Hepatocyte (in vitro differentiated cells): ENCODE measurements at regions not wholly inside any gene's neighbourhood (a gene's known extent, or its start where the extent isn't known, plus 50 kb on each side); places are given as distances from the start of the nearest gene placed in this dataset.

ENCODE experiments used
- DNase-seq: peaks from one replicate; pipeline ENCODE4 v3.0.0-alpha.2; 2016; ENCODE audit warnings: low spot score
- H2AFZ ChIP-seq: fragments of 200-600 bp; sonication (generic); 2 replicates; pipeline ENCODE4 v1.6.0; 2016; ENCODE audit warnings: antibody characterized with exemption, mild to moderate bottlenecking
- H3K27ac ChIP-seq: fragments of 200-600 bp; sonication (generic); 2 replicates; pipeline ENCODE4 v1.5.1; 2016; ENCODE audit warnings: mild to moderate bottlenecking
- H3K27me3 ChIP-seq: fragments of 200-600 bp; sonication (generic); 2 replicates; pipeline ENCODE4 v1.6.1; 2016
- H3K36me3 ChIP-seq: fragments of 200-600 bp; sonication (generic); replicated peaks from 2 replicates; pipeline ENCODE4 v1.5.1; 2016; ENCODE audit warnings: low read depth; ENCODE audit not compliant: insufficient read depth
- H3K4me1 ChIP-seq: fragments of 200-600 bp; sonication (generic); 2 replicates; pipeline ENCODE4 v1.5.1; 2016; ENCODE audit warnings: mild to moderate bottlenecking, moderate library complexity; ENCODE audit not compliant: insufficient read depth
- H3K4me2 ChIP-seq: fragments of 200-600 bp; sonication (generic); 2 replicates; pipeline ENCODE4 v1.6.0; 2016
- H3K4me3 ChIP-seq: fragments of 200-600 bp; sonication (generic); 2 replicates; pipeline ENCODE4 v1.5.1; 2016; ENCODE audit warnings: mild to moderate bottlenecking
- H3K79me2 ChIP-seq: fragments of 200-600 bp; sonication (generic); 2 replicates; pipeline ENCODE4 v1.6.0; 2017; ENCODE audit warnings: mild to moderate bottlenecking
- H3K9me2 ChIP-seq: fragments of 200-600 bp; sonication (generic); replicated peaks from 2 replicates; pipeline ENCODE4 v1.6.0; 2017; ENCODE audit warnings: mild to moderate bottlenecking; ENCODE audit not compliant: insufficient read depth
- H3K9me3 ChIP-seq: fragments of 200-600 bp; sonication (generic); 2 replicates; pipeline ENCODE4 v1.5.1; 2016; ENCODE audit warnings: low read depth, mild to moderate bottlenecking
- H4K20me1 ChIP-seq: fragments of 200-600 bp; sonication (generic); 2 replicates; pipeline ENCODE4 v1.6.0; 2016; ENCODE audit warnings: mild to moderate bottlenecking; ENCODE audit not compliant: insufficient read depth, poor library complexity, severe bottlenecking
- CTCF ChIP-seq: fragments of 200-600 bp; sonication (generic); IDR thresholded peaks from 2 replicates; pipeline ENCODE4 v1.5.1; 2016; ENCODE audit warnings: antibody characterized with exemption, mild to moderate bottlenecking; ENCODE audit not compliant: poor library complexity
- EZH2 ChIP-seq: fragments of 200-600 bp; sonication (generic); IDR thresholded peaks from 2 replicates; pipeline ENCODE4 v1.6.1; 2016; ENCODE audit warnings: antibody characterized with exemption, mild to moderate bottlenecking, borderline replicate concordance
- EZH2phosphoT487 ChIP-seq: fragments of 200-600 bp; sonication (generic); IDR thresholded peaks from one replicate; pipeline ENCODE4 v1.6.1; 2018; ENCODE audit warnings: antibody characterized with exemption, mild to moderate bottlenecking, low read depth, moderate library complexity; ENCODE audit not compliant: unreplicated experiment, severe bottlenecking
- WGBS: methylation state at CpG from one replicate; pipeline ENCODE4 v1.1.6; 2016; ENCODE audit warnings: low lambda C conversion rate; ENCODE audit errors: missing lambda C conversion rate; 5-methylcytosine and 5-hydroxymethylcytosine counted together

DNA sequence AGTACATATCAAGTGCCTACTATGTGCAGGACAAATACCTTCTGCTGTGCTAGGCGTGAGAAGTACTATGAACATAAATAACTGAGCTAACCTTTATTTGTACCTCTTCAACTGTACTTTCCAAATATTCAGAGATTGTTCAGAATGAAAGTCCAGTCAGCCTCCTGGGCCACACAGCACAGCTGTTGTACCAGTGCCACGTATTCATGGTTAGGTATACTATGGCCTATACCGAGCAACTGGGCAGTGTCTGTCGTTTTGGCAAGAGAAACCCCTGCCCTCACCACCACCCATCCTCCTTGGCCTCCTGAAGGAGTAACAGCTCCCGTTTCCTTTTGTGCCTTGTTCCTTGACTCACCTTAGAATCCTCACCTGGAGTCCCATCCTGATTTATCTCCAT lies 53.0 kb downstream of the RASSF10 start:
- Histone ChIP-seq H3K27ac (no peak overlapping the region), H3K27me3 (no peaks in the 10 kb centered on the region), H3K79me2 (no peaks in the 10 kb centered on the region), H4K20me1 (no peaks in the 10 kb centered on the region), H3K4me2 (no peak overlapping the region), H3K9me3 (no peaks in the 10 kb centered on the region), H2AFZ (no peak overlapping the region), H3K9me2 (no peaks in the 10 kb centered on the region), H3K36me3 (no peaks in the 10 kb centered on the region), H3K4me1 (peaks cover 14% of the 10 kb centered on the region), H3K4me3 (no peak overlapping the region)
- DNase-seq = no peak
- WGBS = 95% methylated on average over 5 of the region's 5 CpGs
- no peak for TF ChIP-seq EZH2phosphoT487
- TF ChIP-seq CTCF = no peak
- TF ChIP-seq EZH2 = no peak

- no peaks in the 10 kb centered on the region for H3K9me3 ChIP-seq
- H3K4me2 ChIP-seq = peak overlapping the region; percentile 63
- H3K36me3 ChIP-seq = no peaks in the 10 kb centered on the region
- no peaks in the 10 kb centered on the region for H4K20me1 ChIP-seq
- H3K9me2 ChIP-seq = no peaks in the 10 kb centered on the region
- peaks cover 14% of the 10 kb centered on the region for H3K4me1 ChIP-seq
- no peaks in the 10 kb centered on the region for H3K79me2 ChIP-seq
- no peak overlapping the region for H2AFZ ChIP-seq
- H3K27ac ChIP-seq = peak overlapping the region; percentile 75
- H3K27me3 ChIP-seq = no peaks in the 10 kb centered on the region
- 61% methylated on average over 3 of the region's 3 CpGs for WGBS
- peak; percentile 31 for DNase-seq
- no peak for TF ChIP-seq EZH2
- TF ChIP-seq EZH2phosphoT487 = no peak
- TF ChIP-seq CTCF = no peak
- H3K4me3 ChIP-seq = no peak overlapping the region
These were observed 55.5 kb downstream of the RASSF10 start for GRCh38 chr11:13064593-13064992.

GRCh38 chr11:13065200-13065787 lies 56.2 kb downstream of the RASSF10 start:
- Histone ChIP-seq H3K4me2 (peak overlapping the region; percentile 63), H4K20me1 (no peaks in the 10 kb centered on the region), H3K27ac (peak overlapping the region; percentile 75), H3K4me1 (peaks cover 14% of the 10 kb centered on the region), H3K27me3 (no peaks in the 10 kb centered on the region), H3K36me3 (no peaks in the 10 kb centered on the region), H2AFZ (peak overlapping the region; percentile 32), H3K9me2 (no peaks in the 10 kb centered on the region), H3K4me3 (no peak overlapping the region), H3K9me3 (no peaks in the 10 kb centered on the region), H3K79me2 (no peaks in the 10 kb centered on the region)
- no peak for TF ChIP-seq EZH2
- no peak for TF ChIP-seq EZH2phosphoT487
- TF ChIP-seq CTCF = no peak
- 62% methylated on average over 10 of the region's 10 CpGs for WGBS
- DNase-seq = peak; percentile 44

DNA sequence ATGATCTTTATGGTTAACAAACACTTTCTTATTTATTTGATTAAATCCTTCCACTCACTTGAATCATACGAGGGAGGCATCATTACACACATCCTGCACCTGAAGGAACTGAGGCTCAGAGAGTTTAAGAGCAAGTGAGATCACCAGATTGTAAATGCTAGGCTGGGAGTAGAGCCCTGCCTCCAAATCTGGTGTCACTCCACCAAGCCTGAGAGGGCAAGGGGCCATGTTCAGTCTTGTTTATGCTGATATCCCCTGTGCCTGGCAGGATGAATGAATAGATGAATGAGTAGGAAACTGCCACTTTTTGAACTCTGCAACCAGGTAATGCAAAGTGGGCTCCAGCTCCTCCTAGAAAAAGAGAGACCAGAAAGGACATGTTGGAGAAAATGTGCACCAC lies 59.1 kb downstream of the RASSF10 start:
- WGBS = 100% methylated on average over 1 of the region's 1 CpG
- DNase-seq = no peak
- Histone ChIP-seq H3K79me2 (no peaks in the 10 kb centered on the region), H3K4me2 (no peak overlapping the region), H3K9me3 (no peaks in the 10 kb centered on the region), H2AFZ (no peak overlapping the region), H3K27ac (no peak overlapping the region), H3K4me3 (no peak overlapping the region), H3K27me3 (no peaks in the 10 kb centered on the region), H3K4me1 (peaks cover 14% of the 10 kb centered on the region), H3K36me3 (no peaks in the 10 kb centered on the region), H4K20me1 (no peaks in the 10 kb centered on the region), H3K9me2 (no peaks in the 10 kb centered on the region)
- TF ChIP-seq EZH2phosphoT487 = no peak
- no peak for TF ChIP-seq EZH2
- TF ChIP-seq CTCF = no peak
